GM18517 (cell line): ENCODE measurements at regions not wholly inside any gene's neighbourhood (a gene's known extent, or its start where the extent isn't known, plus 50 kb on each side); places are given as distances from the start of the nearest gene placed in this dataset.

Source experiments
- ATAC-seq: cut with Tn5 transposase; IDR thresholded peaks from one replicate; pipeline ENCODE4 v1.9.1; 2021; ENCODE audit warnings: mild to moderate bottlenecking, moderate library complexity; ENCODE audit not compliant: unreplicated experiment

GRCh38 chr5:133715616-133716015 lies 103.3 kb upstream of the FSTL4 start:
- ATAC-seq: no peak

DNA sequence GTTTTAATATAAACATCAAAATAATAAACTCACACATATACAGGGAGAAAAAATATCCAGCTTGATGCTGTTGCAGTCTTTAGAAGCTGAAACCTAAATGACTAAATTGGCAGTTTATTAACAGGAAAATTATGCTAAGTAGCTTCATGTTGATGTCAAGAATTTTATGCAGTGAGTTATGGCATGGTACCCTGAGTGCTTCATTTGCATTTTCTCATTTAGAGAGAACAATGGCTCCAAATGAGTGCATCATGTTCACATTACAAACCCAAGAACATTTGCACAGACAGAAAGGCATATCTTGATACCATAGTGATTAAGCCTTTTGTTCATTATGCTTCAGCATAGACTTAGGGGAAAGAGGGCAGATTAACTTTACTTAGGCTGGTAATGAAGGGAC lies 102.9 kb upstream of the FSTL4 start:
- ATAC-seq: no peak

DNA sequence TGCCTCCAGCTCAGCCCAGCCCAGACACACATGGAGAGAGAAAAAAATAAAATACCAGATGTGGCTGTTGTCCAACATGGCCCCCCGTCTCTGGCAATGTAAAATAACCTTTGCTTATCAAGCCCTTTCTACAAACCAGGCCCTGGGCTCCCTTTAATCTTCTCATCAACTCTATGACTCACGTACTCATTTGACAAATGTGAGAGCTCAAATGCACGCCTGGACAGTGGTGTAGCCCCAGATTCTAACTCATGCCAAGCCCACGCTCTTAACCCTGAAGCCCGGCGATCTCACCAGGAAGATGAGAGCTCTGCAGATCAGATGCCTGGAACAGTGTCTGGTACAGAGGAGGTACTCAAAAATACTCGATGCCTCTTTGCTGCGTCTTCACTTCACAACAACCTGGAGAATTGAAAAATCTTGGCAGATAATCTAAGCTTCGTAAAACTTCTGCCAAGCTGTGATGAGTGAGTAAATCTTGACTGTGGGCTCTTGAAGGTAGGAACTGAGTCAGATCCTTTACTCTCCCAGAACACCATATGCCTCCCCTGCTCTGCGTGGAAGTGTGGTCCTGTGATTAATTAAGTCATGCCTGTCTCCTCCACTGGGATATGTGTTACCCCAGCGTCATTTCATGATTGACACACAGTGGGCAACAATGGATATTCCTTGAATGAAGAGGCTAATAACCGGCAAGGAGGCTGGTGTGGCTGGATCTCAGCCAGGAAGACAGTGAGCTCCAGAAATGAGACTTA lies 102.0 kb upstream of the FSTL4 start:
- no peak for ATAC-seq

DNA sequence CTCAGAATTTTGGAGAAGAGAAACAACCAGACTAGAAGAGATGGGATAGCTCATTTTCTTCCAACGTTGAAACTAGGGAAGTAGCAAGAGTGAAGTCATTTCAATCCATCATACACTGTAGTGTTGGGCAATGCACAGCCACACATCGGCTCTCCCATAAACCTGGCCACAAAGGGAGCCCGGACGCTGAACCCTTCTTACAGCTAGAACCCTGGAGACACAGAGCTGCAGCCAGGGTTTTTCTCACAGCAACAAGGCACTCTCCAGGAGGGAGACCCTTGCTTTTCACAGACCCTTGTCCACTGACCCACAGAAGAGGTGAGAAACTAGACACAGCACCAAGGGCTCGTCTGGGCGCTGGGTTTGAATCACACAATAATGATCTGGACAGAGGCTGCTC lies 101.4 kb upstream of the FSTL4 start:
- ATAC-seq: no peak

- no peak for ATAC-seq
These were observed 100.9 kb upstream of the FSTL4 start for GRCh38 chr5:133713209-133713608.

GRCh38 chr5:133712562-133712961 lies 100.2 kb upstream of the FSTL4 start:
- no peak for ATAC-seq

DNA sequence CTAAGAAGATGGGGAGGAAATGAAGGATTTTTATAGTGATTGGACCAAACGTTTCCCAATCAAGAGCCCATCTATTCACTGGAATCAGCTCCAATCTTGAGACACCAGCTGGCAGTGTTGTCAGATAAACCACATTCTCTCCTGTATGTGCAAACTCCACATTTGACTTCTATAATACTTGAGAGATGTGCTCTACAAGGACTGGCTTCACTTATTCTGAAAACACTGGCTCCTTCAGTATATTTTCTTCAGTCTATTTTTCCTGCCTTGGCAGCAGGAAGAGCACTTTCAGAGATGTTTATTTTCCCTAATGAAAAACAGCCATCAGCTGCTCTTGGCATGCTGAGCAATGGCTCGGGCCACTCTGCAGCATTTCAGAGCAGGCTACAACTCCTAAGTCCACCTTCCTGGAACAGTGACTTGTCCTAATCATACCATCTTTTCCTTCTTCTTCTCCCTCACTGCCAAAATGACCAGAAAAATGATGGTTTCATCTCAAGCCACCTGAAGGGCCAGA lies 96.9 kb upstream of the FSTL4 start:
- ATAC-seq: no peak

DNA sequence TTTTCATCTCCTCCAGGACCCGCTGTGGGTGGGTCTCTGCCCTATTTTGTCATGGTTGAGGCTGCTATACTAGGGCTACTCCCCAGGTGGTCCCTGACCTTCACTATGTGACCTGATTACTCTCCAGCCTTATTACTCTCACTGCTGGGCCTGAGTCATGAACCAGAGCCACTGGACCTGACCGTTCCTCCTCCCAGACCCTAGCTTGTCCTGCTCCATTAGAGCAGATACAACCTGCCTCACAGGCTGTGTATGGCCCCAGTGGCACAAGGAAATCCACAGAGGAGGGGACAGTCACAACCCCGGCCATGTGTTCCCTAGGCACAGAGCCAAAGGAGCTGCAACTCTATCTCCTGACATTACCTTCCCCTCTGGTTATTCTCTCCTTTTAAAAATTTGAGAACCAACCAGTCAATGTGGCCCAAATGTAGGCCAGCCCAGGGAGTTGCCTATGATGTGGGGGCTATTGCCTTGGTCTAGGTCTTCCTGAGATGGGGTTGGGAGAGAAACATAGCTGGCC lies 96.0 kb upstream of the FSTL4 start:
- ATAC-seq: no peak

DNA sequence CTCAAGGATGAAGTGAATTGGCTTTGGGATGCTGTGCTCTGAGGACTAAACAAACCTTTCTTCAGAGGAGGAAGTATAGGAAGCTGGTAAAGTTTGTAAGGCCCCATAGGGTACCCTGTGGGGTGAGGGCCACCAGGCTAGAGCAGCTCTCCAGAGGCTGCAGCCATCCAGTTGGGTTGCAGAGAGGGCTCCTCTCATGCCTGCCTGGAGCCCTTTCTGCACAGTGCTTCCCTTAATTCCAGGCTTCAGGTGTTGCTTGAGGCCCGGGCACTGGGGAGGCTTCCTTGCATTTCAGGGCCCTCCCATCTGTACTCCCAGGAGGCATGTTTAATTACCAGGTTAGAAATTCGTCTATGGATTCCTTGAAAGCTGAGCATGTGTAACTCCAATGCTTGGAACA lies 95.3 kb upstream of the FSTL4 start:
- no peak for ATAC-seq

- no peak for ATAC-seq
These were observed 94.4 kb upstream of the FSTL4 start for GRCh38 chr5:133706506-133707430.

- no peak for ATAC-seq
These were observed 93.0 kb upstream of the FSTL4 start for GRCh38 chr5:133705331-133705730.

DNA sequence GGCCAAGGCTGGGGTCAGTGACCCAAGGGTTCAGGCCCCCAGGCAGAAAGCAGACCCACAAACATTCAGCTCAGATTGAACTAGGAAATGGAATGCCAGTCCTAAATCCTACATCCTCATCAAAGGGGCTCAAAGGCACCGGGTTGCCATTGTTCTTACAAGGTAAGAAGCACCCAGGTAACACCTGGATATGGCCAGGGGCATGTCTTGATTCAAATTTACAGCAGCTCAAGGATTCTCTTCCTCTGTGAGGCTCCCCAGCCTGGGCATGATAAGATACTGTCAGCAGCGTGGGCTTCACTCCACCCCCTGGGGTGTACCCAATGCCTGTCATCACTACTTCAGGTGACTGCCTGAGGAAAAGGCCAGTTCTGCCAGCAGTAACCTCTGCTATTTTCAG lies 92.1 kb upstream of the FSTL4 start:
- ATAC-seq: no peak

DNA sequence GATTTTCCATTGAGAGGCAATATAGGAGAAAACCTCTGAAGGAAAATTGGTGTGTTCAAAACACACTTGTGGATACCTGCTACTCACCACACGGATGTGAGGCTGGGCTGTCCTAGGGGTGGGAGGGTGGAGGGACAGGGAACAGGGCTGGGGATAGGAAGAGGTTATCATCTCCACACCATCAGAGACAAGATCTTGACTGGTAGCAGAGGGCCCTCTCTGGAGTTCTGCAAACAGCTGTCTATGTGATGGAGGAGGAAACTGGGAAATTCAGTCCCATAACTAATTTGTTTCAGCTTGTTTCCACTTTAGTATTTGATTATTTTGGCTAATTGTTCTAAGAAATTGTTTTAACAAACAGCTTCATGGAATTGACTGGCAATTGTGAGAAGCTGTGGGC lies 91.6 kb upstream of the FSTL4 start:
- ATAC-seq: no peak

GRCh38 chr5:133702791-133703770 lies 90.7 kb upstream of the FSTL4 start:
- ATAC-seq: no peak

- no peak for ATAC-seq
These were observed 89.5 kb upstream of the FSTL4 start for GRCh38 chr5:133701871-133702270.

DNA sequence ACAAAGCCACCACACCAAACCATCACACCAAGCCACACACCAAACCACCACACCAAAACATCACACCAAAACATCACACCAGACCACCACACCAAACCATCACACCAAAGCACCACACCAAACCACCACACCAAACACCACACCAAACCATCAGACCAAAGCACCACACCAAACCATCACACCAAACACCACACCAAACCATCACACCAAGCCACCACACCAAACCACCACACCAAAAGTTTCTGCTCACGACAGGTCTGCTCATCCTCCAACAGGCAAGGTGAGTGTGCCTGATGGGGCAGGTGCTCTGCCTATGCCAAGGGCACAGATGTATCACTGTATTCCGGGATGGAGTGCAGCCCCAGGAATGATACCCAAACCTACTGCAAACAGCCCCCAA lies 87.9 kb upstream of the FSTL4 start:
- ATAC-seq: no peak

DNA sequence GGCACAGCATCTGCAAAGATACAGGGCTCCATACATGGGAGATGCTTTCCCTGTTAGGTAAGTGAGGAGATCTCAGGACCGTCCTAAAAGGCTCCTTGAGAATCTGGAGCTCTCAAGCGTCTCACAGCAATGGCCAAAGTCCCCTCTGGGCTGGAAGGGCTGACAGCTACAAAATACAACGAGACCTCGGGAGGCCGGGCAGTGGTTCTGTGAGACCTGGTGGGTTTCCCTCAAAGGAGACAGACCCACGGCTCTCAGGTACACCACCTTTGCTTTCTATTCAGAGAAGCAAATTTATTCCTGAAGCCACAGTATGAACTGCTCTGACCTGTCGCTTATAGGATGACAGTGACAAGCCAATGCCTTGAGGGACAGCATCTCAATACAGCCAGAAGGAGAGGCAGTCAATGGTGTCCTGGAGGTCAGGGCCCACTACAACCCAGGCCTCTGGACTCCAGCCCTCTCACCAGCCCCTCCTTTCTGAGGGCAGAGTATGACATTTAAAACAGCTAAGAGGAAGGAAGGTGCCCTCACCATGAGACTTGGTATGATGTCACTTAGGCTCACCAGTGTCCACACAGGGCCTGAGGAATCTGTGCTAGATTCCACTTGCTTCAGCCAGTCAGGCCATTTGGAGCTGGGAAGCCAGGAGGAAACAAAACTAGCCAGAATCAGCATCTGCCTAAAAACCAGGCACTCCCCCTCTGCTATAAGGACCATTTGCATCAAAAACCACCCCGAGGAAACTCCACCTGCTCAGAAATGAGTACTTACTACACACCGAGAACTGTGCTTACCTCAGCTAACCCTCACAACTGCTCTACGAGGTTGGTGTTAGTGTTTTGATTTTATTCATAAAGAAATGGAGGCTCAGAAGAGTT lies 86.5 kb upstream of the FSTL4 start:
- no peak for ATAC-seq

DNA sequence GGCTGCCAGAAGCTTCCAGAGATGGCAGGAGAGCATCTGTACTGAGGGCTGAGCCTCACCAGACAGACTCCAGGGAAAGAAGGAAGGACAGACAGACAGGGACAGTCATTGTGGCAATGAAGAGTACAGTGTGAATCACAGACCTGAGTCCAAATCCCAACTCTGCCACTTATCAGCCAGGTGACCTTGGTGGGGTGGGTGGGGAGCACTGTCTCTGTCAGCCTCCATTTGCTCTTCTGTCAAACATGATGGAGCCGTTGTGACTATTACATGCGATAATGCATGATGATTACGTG lies 85.9 kb upstream of the FSTL4 start:
- ATAC-seq: no peak

DNA sequence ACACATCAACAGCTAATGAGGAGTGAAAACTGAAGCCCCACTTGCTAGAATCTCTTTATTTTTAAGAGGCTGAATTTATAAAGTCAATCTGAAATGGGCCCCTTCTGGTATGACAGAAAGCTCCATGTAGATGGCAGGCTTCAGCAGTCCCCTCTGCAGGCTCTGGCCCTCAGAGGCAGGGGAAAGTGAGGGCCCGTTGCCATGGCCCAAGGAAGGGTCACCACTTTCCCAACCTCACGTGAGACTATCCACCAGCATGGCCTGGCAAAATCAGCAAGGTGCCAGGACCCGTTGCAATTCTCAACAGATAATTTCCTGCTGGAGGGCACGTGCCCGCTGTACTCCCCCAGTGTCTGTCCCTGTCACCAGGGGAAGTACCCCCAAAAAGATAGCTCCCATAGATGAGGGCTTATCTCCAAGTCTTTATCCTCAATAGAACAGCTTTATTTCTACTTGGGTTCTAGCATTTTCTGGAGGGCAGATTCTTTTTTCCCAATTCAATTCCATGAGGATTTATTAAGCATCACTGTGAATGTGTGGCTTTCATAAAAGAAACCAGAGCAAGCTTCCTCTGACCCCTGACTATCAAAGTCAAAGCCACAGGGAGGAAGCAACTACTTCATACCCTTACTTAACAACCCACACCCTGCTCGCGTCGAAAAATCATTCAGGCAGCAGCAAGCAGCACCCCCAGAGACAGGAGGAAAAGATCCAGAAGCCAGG lies 85.4 kb upstream of the FSTL4 start:
- ATAC-seq: no peak
